ENCODE measurements at regions not wholly inside any gene's neighbourhood (a gene's known extent, or its start where the extent isn't known, plus 50 kb on each side); places are given as distances from the start of the nearest gene placed in this dataset.
"Not testable (repeated sequence)": the region's sequence is repeated elsewhere in the genome, so short reads cannot be mapped to it uniquely, and the experiment has no call there.

DNA sequence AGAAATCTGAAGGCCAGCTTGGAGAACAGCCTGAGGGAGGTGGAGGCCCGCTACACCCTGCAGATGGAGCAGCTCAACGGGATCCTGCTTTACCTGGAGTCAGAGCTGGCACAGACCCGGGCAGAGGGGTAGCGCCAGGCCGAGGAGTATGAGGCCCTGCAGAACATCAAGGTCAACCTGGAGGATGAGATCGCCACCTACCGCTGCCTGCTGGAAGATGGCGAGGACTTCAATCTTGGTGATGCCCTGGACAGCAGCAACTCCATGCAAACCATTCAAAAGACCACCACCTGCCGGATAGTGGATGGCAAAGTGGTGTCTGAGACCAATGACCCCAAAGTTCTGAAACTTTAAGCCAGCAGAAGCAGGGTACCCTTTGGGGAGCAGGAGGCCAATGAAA, 318.4 kb downstream of the ZFHX3 start:
- FAIRE-seq = not testable (repeated sequence)

GRCh38 chr16:72728516-72728915, 319.4 kb downstream of the ZFHX3 start:
- no peak for FAIRE-seq

DNA sequence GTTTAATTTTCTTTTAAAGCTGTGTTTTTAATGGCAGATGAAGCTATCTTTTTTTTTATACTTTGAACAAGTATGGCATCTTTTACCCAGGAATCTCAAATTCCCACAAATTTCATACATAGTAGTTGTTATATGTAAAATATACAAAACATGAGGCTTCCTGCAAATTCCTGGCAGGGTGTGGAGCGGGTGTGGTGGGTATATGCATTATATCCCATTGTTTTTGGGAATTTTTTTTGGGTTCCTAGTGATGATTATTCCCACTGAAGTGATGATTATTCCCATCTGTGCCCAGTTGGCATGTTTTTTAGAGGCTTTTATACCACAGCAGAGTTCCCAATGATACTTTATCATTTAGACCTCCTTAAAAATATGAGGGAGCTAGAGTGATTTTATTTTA, 320.4 kb downstream of the ZFHX3 start:
- FAIRE-seq = no peak

DNA sequence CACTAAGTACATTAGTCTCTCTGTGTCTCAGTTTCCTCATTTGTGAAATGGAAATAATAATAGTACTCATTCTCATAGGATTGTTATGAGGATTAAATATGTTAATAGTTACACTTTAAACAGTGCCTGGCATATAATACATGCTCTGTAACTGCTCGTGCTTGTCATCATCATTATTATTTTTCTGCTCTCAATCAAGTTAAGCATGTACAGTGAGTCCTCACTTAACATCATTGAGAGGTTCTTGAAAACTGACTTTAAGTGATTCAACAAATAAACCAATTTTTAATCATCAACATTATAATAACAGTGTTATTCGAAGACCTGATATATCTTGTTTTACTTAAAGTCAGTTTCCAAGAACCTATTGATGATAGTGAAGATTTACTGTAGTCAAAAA, 322.3 kb downstream of the ZFHX3 start:
- no peak for FAIRE-seq

- no peak for FAIRE-seq
Measured at GRCh38 chr16:72723781-72724180, 324.1 kb downstream of the ZFHX3 start.

- FAIRE-seq = no peak
Measured at GRCh38 chr16:72722552-72722951, 325.4 kb downstream of the ZFHX3 start.

- no peak for FAIRE-seq
Measured at GRCh38 chr16:72721981-72722380, 325.9 kb downstream of the ZFHX3 start.

DNA sequence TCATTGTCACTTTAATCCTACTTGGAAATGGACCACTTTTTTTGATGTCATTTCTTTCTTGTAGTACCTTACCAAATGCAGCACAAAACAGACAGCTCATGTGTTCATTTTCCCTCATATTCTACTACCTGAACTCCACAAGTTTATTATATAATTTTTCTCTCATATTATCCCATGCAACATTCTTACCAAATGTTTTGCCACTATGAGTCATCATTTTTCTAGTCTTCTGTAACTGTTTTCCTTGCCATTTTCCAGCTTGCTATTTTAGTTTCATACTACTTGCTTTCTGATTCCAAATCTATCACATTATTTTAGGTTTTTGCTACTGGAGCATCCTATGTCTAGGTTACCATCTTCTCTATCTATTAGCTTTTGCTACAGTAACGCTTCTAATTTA, 332.7 kb downstream of the ZFHX3 start:
- no peak for FAIRE-seq

GRCh38 chr16:72711823-72712222, 336.1 kb downstream of the ZFHX3 start:
- FAIRE-seq = peak; percentile 11

GRCh38 chr16:72705801-72706200, 342.1 kb downstream of the ZFHX3 start:
- FAIRE-seq = no peak

- FAIRE-seq = no peak
Measured at GRCh38 chr16:72704746-72705372, 343.1 kb downstream of the ZFHX3 start.

DNA sequence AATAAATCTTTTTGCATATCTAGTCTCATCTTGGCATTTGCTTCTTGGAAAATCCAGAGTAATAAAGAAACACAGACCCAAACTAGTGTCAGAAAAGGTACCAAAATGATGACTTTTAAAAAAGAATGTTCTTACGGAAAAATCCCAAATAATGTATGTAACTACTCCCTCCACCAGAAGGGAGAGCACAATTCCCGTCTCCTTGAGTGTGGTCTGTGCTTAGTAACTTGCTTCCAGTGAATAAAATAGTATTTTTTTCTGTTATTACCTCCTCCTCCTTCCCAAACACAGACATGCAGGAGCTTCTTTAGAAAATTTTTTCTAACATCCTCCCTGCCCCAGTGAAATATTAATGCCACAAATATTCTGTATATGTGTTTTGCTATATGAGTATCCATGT, 358.1 kb downstream of the ZFHX3 start:
- no peak for FAIRE-seq

GRCh38 chr16:72680732-72681131, 367.2 kb downstream of the ZFHX3 start:
- no peak for FAIRE-seq

DNA sequence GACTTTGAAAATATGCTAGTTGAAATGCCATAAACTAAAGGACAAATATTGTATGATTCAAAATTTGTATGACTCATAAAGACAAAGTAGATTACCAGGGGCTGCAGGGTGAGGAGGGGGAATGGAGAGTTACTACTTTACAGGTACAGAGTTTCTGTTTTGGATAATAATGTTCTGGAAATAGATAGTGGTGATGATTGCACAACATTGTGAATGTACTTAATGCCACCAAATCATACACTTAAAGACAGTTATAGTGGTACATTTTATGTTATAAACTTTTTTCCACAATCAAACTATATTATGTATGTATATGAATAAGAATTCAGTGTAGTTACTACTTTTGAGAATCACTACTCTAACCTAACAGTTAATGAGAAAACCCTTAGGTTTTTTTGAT, 368.1 kb downstream of the ZFHX3 start:
- no peak for FAIRE-seq

DNA sequence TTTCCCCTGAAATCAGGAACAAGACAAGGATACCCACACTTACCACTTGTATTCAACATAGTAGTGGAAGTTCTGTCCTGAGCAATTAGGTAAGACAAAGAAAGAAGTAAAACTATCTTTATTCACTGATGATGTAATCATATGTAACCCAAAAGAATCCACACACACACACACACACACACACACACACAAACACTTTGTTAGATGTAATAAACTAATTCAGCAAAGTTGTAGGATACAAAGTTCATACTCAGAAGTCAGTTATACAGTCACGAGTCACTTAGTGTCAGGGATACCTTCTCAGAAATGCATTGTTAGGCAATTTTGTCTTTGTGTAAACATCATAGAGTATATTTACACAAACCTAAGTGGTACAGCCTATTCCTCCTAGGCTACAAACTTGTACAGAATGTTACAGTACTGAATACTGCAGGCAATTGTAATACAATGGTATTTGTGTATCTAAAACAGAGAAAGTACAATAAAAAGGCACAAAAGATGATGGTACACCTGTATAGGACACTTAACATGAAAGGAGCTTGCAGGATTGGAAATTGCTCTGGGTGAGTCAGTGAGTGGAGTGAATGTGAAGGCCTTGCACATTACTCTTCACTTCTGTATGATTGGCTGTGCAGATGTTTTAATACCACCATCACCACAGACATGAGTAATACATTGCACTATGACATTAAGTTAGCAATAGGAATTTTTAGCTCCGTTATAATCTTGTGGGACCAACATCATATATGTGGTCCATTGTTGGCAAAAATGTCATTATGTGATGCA, 370.1 kb downstream of the ZFHX3 start:
- FAIRE-seq = no peak

GRCh38 chr16:72673118-72673517, 374.8 kb downstream of the ZFHX3 start:
- no peak for FAIRE-seq

- no peak for FAIRE-seq
Measured at GRCh38 chr16:72666267-72666666, 381.7 kb downstream of the ZFHX3 start.

DNA sequence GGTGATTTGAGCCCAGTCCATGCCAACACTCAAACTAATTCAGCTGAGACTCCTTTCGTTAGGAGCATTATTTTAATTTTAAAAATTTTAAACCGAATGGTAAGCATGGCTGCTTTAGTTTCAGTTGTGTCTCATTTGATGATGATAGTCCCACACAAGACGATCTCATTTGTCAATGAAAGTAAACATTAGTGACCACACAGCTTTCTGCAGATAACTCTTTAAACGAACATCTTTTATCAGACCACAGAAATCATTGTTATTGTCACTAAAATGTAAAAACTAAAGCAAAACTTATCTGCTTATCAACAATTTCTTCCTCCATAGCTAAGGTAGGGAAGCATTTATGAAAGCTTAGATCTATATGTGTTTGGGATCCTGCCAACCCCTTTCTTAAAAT, 382.2 kb downstream of the ZFHX3 start:
- FAIRE-seq = no peak

- peak; percentile 96 for FAIRE-seq
Measured at GRCh38 chr16:72664509-72665408, 383.2 kb downstream of the ZFHX3 start.

GRCh38 chr16:72664056-72664508, 383.8 kb downstream of the ZFHX3 start:
- no peak for FAIRE-seq

GRCh38 chr16:72658888-72659717, 388.8 kb downstream of the ZFHX3 start:
- FAIRE-seq = no peak

GRCh38 chr16:72657791-72658190, 390.1 kb downstream of the ZFHX3 start:
- no peak for FAIRE-seq

- no peak for FAIRE-seq
Measured at GRCh38 chr16:72657164-72657563, 390.8 kb downstream of the ZFHX3 start.

Measured in G401.6 (cell line).